ENCODE measurements at regions not wholly inside any gene's neighbourhood (a gene's known extent, or its start where the extent isn't known, plus 50 kb on each side); places are given as distances from the start of the nearest gene placed in this dataset.
A peak's percentile ranks its signal among the peaks of the same experiment; 100 is the strongest.

DNA sequence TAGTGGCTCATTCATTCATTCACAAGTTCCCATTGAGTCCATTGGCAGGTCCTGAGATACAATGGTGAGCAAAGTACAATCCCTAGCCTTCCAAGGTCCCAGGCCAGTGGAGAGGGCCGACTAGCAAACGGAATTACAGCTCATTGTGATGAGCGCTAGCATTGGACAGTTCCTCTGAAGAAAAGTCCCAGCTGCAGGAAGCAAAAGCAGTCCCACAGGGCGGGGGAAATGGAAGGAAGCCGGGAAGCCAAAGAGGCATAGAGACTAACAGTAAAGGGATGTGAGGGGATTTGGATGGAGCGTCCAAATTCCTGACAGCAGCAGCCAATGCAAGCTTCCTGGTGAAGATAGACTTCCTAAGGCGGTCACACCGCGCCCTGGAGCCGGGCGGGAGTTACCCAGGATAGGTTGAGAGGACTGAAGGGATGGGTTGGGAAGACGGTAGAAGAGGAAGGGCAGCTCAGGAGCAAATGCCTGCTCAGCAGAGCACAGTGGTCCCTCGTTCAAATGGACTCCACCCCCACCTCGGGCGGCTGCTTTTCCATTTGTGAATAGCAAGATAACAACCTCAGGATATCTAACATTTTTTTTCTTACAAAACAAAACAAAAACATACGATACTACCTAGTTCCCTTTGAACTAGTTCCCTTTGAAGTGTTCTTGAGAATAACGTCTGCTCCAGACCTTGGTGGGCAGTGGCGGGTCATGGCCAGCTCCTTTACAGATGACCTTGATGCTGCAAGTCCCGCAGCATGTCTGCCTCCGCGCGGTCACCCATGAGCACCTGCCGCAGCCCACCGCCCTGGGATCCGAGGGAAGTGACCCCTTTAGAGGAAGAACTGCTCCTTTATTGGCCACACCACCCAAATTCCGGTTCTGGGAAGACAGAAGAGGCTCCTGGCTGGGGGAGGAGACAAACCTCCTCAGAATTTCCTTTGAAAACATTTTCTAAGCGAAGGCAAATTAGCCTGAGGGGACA lies 132.9 kb downstream of the RASSF10 start:
- TF ChIP-seq EP300 (IDR thresholded peaks at IDR 0.05): no peak
- TF ChIP-seq POLR2AphosphoS5 (IDR thresholded peaks at IDR 0.05): no peak
- TF ChIP-seq POLR2A (IDR thresholded peaks at IDR 0.05): no peak
- TF ChIP-seq, protein P1, sequence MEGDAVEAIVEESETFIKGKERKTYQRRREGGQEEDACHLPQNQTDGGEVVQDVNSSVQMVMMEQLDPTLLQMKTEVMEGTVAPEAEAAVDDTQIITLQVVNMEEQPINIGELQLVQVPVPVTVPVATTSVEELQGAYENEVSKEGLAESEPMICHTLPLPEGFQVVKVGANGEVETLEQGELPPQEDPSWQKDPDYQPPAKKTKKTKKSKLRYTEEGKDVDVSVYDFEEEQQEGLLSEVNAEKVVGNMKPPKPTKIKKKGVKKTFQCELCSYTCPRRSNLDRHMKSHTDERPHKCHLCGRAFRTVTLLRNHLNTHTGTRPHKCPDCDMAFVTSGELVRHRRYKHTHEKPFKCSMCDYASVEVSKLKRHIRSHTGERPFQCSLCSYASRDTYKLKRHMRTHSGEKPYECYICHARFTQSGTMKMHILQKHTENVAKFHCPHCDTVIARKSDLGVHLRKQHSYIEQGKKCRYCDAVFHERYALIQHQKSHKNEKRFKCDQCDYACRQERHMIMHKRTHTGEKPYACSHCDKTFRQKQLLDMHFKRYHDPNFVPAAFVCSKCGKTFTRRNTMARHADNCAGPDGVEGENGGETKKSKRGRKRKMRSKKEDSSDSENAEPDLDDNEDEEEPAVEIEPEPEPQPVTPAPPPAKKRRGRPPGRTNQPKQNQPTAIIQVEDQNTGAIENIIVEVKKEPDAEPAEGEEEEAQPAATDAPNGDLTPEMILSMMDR (IDR thresholded peaks at IDR 0.05): no peak
- no peaks in the 10 kb centered on the region for H3K27me3 ChIP-seq
- H3K4me1 ChIP-seq: peaks cover 12 to 33% (median 16%) of the 10 kb centered on the region in 4 donors
- no peaks in the 10 kb centered on the region for H3K36me3 ChIP-seq
- H3K4me3 ChIP-seq: no peak overlapping the region
- no peak overlapping the region for H3K27ac ChIP-seq
- 70 to 78% (median 72%) methylated on average over 27 of the region's 27 CpGs for WGBS, 5 donors
- DNase-seq: peak in 1 of 2 donors; percentile 28
- H3K9me3 ChIP-seq: no peaks in the 10 kb centered on the region
- intact Hi-C loops (cut with DNase I; ENCODE audit: low total_unique reads): no loop called here

DNA sequence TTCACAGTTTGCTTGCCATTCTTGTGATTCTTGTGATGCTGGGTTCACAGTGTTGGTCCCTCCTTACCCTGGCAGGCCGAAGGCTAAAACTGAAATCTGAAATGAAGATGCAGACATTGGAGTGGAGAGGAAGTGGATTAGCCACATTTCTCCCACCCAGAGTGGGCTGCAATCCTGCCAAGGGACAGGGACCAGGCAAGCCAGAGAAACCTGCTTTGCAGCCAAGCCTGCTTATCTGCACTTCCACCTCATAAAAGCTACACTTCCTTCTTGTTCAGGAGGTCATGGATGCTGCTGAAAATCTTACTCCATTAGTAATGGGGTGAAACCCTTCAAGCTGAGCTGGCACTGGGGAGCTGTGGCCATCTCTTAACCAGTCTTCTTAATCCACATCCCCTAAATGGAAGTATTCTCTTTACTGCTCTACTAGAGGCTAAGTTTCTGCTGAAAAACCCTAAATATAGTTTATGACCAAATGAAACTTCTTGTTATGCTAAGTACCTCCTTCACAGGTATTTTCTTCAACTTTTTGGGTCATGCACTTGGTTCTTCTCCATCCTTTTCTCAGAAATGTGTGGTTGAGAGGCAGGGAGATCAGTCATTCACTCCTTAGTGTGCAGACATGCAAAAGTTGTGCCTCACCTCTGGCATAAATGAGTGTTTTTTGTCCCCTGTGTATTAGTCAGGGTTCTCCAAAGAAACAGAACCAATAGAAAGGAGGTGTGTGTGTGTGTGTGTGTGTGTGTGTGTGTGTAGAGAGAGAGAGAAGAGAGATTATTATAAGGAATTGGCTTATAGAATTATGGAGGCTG lies 133.9 kb upstream of the BMAL1 start:
- TF ChIP-seq POLR2AphosphoS5 (IDR thresholded peaks at IDR 0.05): peak in 1 of 3 donors; percentile 8
- TF ChIP-seq, protein P1 (IDR thresholded peaks at IDR 0.05): no peak
- H3K4me1 ChIP-seq: peaks cover 12 to 33% (median 16%) of the 10 kb centered on the region in 4 donors
- 48 to 70% (median 63%) methylated on average over 1 of the region's 1 CpG for WGBS, 5 donors

DNA sequence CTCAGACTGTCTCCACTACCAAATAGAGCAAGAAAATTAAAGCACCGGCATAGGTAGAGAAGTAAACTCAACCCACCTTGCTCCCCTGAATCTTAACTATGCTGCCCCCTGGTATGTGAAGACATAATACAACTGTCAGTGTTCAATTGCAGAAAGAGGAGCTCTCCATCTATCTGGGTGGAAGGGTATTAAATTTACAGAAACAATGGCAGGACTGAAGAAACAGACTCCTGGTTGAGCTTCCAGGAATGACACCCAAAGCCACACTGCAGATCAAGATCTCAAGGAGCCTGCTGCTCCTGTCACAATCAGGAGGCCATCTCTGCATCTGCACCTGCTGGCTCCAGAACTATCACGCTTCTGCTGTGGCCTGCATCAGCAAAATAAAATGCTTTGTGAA lies 132.1 kb upstream of the BMAL1 start:
- no peak for TF ChIP-seq EP300 (IDR thresholded peaks at IDR 0.05)
- TF ChIP-seq POLR2A (IDR thresholded peaks at IDR 0.05): no peak
- peaks cover 7 to 25% (median 8%) of the 10 kb centered on the region in 4 donors for H3K4me1 ChIP-seq
- H3K27ac ChIP-seq: no peak overlapping the region
- H3K27me3 ChIP-seq: no peaks in the 10 kb centered on the region
- 73 to 90% (median 81%) methylated on average over 2 of the region's 2 CpGs for WGBS, 5 donors
- no peak overlapping the region for H3K4me3 ChIP-seq
- no peaks in the 10 kb centered on the region for H3K36me3 ChIP-seq
- H3K9me3 ChIP-seq: no peaks in the 10 kb centered on the region
- DNase-seq: no peak
- intact Hi-C loops (cut with DNase I; ENCODE audit: low total_unique reads): no loop called here

More for the DNA sequence above, 133.9 kb upstream of the BMAL1 start:
- Histone ChIP-seq H3K27me3 (no peaks in the 10 kb centered on the region), H3K27ac (no peak overlapping the region), H3K9me3 (no peaks in the 10 kb centered on the region), H3K36me3 (no peaks in the 10 kb centered on the region), H3K4me3 (no peak overlapping the region)
- DNase-seq: peak; percentile 43 to 67
- intact Hi-C loops (cut with DNase I; ENCODE audit: low total_unique reads): no loop called here

DNA sequence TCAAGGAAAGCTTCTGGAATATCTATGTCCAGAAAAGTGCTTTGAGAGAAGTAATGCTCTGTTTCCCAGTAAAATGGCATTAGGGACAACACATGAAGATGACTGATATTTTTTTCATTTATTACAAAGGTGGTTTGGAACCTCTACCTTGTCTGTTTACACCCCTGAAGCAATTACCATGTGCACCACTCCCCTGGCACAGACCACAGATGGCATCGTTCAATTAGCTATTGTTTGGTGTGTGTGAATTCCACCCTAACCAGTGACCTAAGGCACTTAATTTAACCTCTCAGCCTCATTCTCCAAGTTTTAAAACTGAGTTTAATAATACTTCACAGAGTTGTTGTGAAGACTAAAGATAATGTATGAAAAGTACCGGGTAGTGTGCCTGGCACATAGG lies 127.6 kb upstream of the BMAL1 start:
- WGBS, 5 donors: 34 to 60% (median 56%) methylated on average over 2 of the region's 2 CpGs
- no peak for DNase-seq
- TF ChIP-seq, protein P1 (IDR thresholded peaks at IDR 0.05): no peak
- no peak for TF ChIP-seq POLR2AphosphoS5 (IDR thresholded peaks at IDR 0.05)
- TF ChIP-seq POLR2A (IDR thresholded peaks at IDR 0.05): no peak
- TF ChIP-seq EP300 (IDR thresholded peaks at IDR 0.05): no peak
- no peak overlapping the region for H3K4me3 ChIP-seq
- H3K36me3 ChIP-seq: no peaks in the 10 kb centered on the region
- intact Hi-C loops (cut with DNase I; ENCODE audit: low total_unique reads): loop anchor here (10.0 kb wide), 1 partner anchor 185 kb away; no protein-coding TSS in a partner anchor
- H3K4me1 ChIP-seq: no peaks in the 10 kb centered on the region
- no peak overlapping the region for H3K27ac ChIP-seq
- H3K9me3 ChIP-seq: no peaks in the 10 kb centered on the region
- H3K27me3 ChIP-seq: no peaks in the 10 kb centered on the region

All from stomach (tissue), 8 donors.